ENCODE measurements at regions not wholly inside any gene's neighbourhood (a gene's known extent, or its start where the extent isn't known, plus 50 kb on each side); places are given as distances from the start of the nearest gene placed in this dataset.

- no peak for TF ChIP-seq CHD7 (IDR thresholded peaks at IDR 0.05; ENCODE audit: insufficient replicate concordance, low read length)
- no peak for TF ChIP-seq CTBP2 (IDR thresholded peaks at IDR 0.05; ENCODE audit: borderline replicate concordance, insufficient read depth, insufficient read length, low read length)
- no peak for TF ChIP-seq ZNF274 (IDR thresholded peaks at IDR 0.05; ENCODE audit: borderline replicate concordance, extremely low read depth, low read length)
- TF ChIP-seq TEAD4 (IDR thresholded peaks at IDR 0.05; ENCODE audit: low read depth, low read length): no peak
These were observed 319.4 kb upstream of the NCKAP5 start (continued) for GRCh38 chr2:133887676-133888040.

Measured in H1 (cell line).